ENCODE measurements at regions not wholly inside any gene's neighbourhood (a gene's known extent, or its start where the extent isn't known, plus 50 kb on each side); places are given as distances from the start of the nearest gene placed in this dataset.

DNA sequence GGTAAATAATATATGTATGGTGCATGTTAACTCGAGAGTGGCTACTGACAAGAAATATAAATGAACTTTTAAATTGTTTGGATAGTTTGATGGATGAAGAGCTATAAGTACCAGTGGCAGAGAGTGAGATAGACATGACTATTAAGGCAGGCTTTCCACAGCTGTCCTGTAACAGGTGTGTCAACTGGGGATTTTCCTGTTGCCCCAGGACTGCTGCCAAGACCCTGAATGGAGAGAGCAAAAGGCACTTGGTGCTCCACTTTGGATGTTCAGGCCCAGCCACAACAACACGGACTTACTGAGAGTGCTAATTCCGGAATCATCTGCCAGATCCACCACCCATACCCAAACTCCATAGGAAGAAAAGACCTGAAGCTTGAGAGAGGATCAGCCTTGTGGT lies 215.1 kb downstream of the SEC61B start:
- TF ChIP-seq RAD21 (IDR thresholded peaks at IDR 0.05 in 1 of 2, conservative IDR thresholded peaks at IDR 0.05 in 1 of 2; ENCODE audit: low read depth in 2 of 2, low read length in 2 of 2) (no peak), SIN3A (conservative IDR thresholded peaks at IDR 0.05 in 1 of 2, IDR thresholded peaks at IDR 0.05 in 1 of 2; ENCODE audit: low read depth in 1 of 2, low read length in 2 of 2) (no peak), EP300 (IDR thresholded peaks at IDR 0.05; ENCODE audit: borderline replicate concordance in 1 of 2, low read depth in 2 of 2, low read length in 2 of 2) (no peak), BRCA1 (IDR thresholded peaks at IDR 0.05; ENCODE audit: low read depth, low read length) (no peak), HDAC6 (IDR thresholded peaks at IDR 0.05; ENCODE audit: low read depth, low read length) (no peak), RFX5 (IDR thresholded peaks at IDR 0.05; ENCODE audit: borderline replicate concordance, low read depth, low read length) (no peak), YY1 (IDR thresholded peaks at IDR 0.05; ENCODE audit: low read depth, low read length) (no peak), CREB1 (IDR thresholded peaks at IDR 0.05) (no peak)
- TF ChIP-seq, protein P1, sequence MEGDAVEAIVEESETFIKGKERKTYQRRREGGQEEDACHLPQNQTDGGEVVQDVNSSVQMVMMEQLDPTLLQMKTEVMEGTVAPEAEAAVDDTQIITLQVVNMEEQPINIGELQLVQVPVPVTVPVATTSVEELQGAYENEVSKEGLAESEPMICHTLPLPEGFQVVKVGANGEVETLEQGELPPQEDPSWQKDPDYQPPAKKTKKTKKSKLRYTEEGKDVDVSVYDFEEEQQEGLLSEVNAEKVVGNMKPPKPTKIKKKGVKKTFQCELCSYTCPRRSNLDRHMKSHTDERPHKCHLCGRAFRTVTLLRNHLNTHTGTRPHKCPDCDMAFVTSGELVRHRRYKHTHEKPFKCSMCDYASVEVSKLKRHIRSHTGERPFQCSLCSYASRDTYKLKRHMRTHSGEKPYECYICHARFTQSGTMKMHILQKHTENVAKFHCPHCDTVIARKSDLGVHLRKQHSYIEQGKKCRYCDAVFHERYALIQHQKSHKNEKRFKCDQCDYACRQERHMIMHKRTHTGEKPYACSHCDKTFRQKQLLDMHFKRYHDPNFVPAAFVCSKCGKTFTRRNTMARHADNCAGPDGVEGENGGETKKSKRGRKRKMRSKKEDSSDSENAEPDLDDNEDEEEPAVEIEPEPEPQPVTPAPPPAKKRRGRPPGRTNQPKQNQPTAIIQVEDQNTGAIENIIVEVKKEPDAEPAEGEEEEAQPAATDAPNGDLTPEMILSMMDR (IDR thresholded peaks at IDR 0.05; ENCODE audit: control extremely low read depth in 1 of 3, insufficient read depth in 1 of 3, low read depth in 1 of 3, low read length in 3 of 3): no peak
